NCI-H82 (cell line): ENCODE measurements at regions not wholly inside any gene's neighbourhood (a gene's known extent, or its start where the extent isn't known, plus 50 kb on each side); places are given as distances from the start of the nearest gene placed in this dataset.
"Not testable (repeated sequence)": the region's sequence is repeated elsewhere in the genome, so short reads cannot be mapped to it uniquely, and the experiment has no call there.

Experiments used
- DNase-seq: peaks from one replicate; lab custom pipeline; 2025; lab: John Stamatoyannopoulos, UW

- not testable (repeated sequence) for DNase-seq
These were observed 365.8 kb downstream of the SPRY2 start for GRCh38 chr13:79974935-79975650.

GRCh38 chr13:79973533-79973963 lies 367.4 kb downstream of the SPRY2 start:
- DNase-seq = peak; percentile 56

- DNase-seq = no peak
These were observed 368.8 kb downstream of the SPRY2 start for GRCh38 chr13:79972066-79972569.

- DNase-seq = no peak
These were observed 374.4 kb downstream of the SPRY2 start for GRCh38 chr13:79966493-79966895.

- DNase-seq = no peak
These were observed 374.9 kb downstream of the SPRY2 start for GRCh38 chr13:79966059-79966458.

GRCh38 chr13:79946556-79946955 lies 394.4 kb downstream of the SPRY2 start:
- DNase-seq = no peak

GRCh38 chr13:79943346-79944023 lies 397.4 kb downstream of the SPRY2 start:
- no peak for DNase-seq

- no peak for DNase-seq
These were observed 399.2 kb downstream of the SPRY2 start for GRCh38 chr13:79941752-79942151.

- peak; percentile 45 for DNase-seq
These were observed 401.2 kb downstream of the SPRY2 start for GRCh38 chr13:79939689-79940088.

GRCh38 chr13:79937771-79938216 lies 403.1 kb downstream of the SPRY2 start:
- no peak for DNase-seq

- no peak for DNase-seq
These were observed 403.6 kb downstream of the SPRY2 start for GRCh38 chr13:79937311-79937710.

GRCh38 chr13:79936368-79937136 lies 404.4 kb downstream of the SPRY2 start:
- DNase-seq = no peak

GRCh38 chr13:79935121-79935520 lies 405.8 kb downstream of the SPRY2 start:
- no peak for DNase-seq

- no peak for DNase-seq
These were observed 407.5 kb downstream of the SPRY2 start for GRCh38 chr13:79933389-79933788.

- no peak for DNase-seq
These were observed 408.4 kb downstream of the SPRY2 start for GRCh38 chr13:79932556-79932955.

GRCh38 chr13:79923973-79924556 lies 416.9 kb downstream of the SPRY2 start:
- not testable (repeated sequence) for DNase-seq

GRCh38 chr13:79919091-79919490 lies 421.8 kb downstream of the SPRY2 start:
- no peak for DNase-seq

- peak; percentile 61 for DNase-seq
These were observed 422.3 kb downstream of the SPRY2 start for GRCh38 chr13:79918620-79919019.

GRCh38 chr13:79917628-79918027 lies 423.3 kb downstream of the SPRY2 start:
- no peak for DNase-seq

GRCh38 chr13:79915114-79915811 lies 425.7 kb downstream of the SPRY2 start:
- DNase-seq = peak; percentile 85

- peak; percentile 19 for DNase-seq
These were observed 427.6 kb downstream of the SPRY2 start for GRCh38 chr13:79913141-79913827.
